H1 (cell line): ENCODE measurements at regions not wholly inside any gene's neighbourhood (a gene's known extent, or its start where the extent isn't known, plus 50 kb on each side); places are given as distances from the start of the nearest gene placed in this dataset.

Experiments used
- CTCF ChIA-PET: fragments of 300-600 bp; sonication (Branson Sonifier 250); formaldehyde crosslinking; loops from one replicate; lab custom pipeline; 2021; ENCODE audit not compliant: partially characterized antibody; lab: Charles Lee
- POLR2A ChIA-PET: fragments of 300-600 bp; sonication (Branson Sonifier 250); formaldehyde crosslinking; loops from one replicate; lab custom pipeline; 2021; ENCODE audit warnings: inconsistent platforms; ENCODE audit not compliant: partially characterized antibody; lab: Charles Lee
- DNase-seq, 2 experiments: peaks; one replicate each; pipeline versions ENCODE4 v3.0.0 to v3.0.0-alpha.2; 2010 to 2022; ENCODE audit warnings: low spot score in 2 of 2, low read depth in 1 of 2, mixed read lengths in 1 of 2
- FAIRE-seq: peaks from 2 replicates; lab custom pipeline; 2011; peaks lifted over from hg19 to GRCh38; lab: Jason Lieb, UNC
- H2AFZ ChIP-seq: 2 replicates; pipeline ENCODE4 v1.8.1; 2012; ENCODE audit warnings: low read length, inconsistent platforms
- H2AK5ac ChIP-seq: 2 replicates; pipeline ENCODE4 v1.6.1; 2013; ENCODE audit warnings: low read depth, low read length
- H2BK120ac ChIP-seq: replicated peaks from 2 replicates; pipeline ENCODE3; 2013; ENCODE audit warnings: low read depth, low read length, inconsistent platforms
- H2BK12ac ChIP-seq: 2 replicates; pipeline ENCODE4 v1.6.1; 2013; ENCODE audit warnings: low read depth, low read length
- H2BK15ac ChIP-seq: 2 replicates; pipeline ENCODE4 v1.6.1; 2013; ENCODE audit warnings: low read length
- H2BK20ac ChIP-seq: 2 replicates; pipeline ENCODE4 v1.6.1; 2013; ENCODE audit warnings: low read length
- H2BK5ac ChIP-seq: 2 replicates; pipeline ENCODE4 v1.6.1; 2013; ENCODE audit warnings: low read depth, low read length
- H3K14ac ChIP-seq: 2 replicates; pipeline ENCODE4 v1.6.1; 2013; ENCODE audit warnings: inconsistent platforms; ENCODE audit not compliant: insufficient read length
- H3K18ac ChIP-seq: 2 replicates; pipeline ENCODE4 v1.6.1; 2013; ENCODE audit warnings: low read length; ENCODE audit errors: extremely low read depth
- H3K23ac ChIP-seq: 2 replicates; pipeline ENCODE4 v1.6.1; 2013; ENCODE audit warnings: inconsistent platforms; ENCODE audit not compliant: insufficient read length
- H3K23me2 ChIP-seq: 2 replicates; pipeline ENCODE4 v1.6.1; 2013; ENCODE audit warnings: low read depth, low read length
- H3K27ac ChIP-seq: 2 replicates; pipeline ENCODE4 v1.6.1; 2011; ENCODE audit warnings: low read depth, low read length, inconsistent platforms
- H3K27me3 ChIP-seq, 4 experiments: replicated peaks in 1 of 4; 1 replicate in 1 of 4; 2 replicates in 3 of 4; pipeline versions ENCODE4 v1.6.1 to v1.8.1; 2011 to 2013; ENCODE audit warnings: low read length in 3 of 4, mild to moderate bottlenecking in 3 of 4, inconsistent platforms in 2 of 4, mixed read lengths in 2 of 4, moderate library complexity in 1 of 4; ENCODE audit not compliant: control insufficient read depth in 3 of 4, insufficient read depth in 3 of 4; ENCODE audit errors: extremely low read depth in 1 of 4
- H3K36me3 ChIP-seq, 4 experiments: 2 replicates each; pipeline versions ENCODE4 v1.6.1 to v1.8.1; 2011 to 2013; ENCODE audit warnings: mild to moderate bottlenecking in 4 of 4, low read length in 3 of 4, moderate library complexity in 2 of 4, control low read depth in 1 of 4, inconsistent platforms in 1 of 4; ENCODE audit not compliant: insufficient read depth in 4 of 4, control insufficient read depth in 2 of 4
- H3K4ac ChIP-seq: replicated peaks from 2 replicates; pipeline ENCODE3; 2013; ENCODE audit warnings: low read length, low read depth, mixed read lengths, inconsistent platforms; ENCODE audit not compliant: insufficient read length
- H3K4me1 ChIP-seq, 4 experiments: replicated peaks in 1 of 4; 1 replicate in 1 of 4; 2 replicates in 3 of 4; pipeline versions ENCODE4 v1.6.1 to v1.8.1; 2011 to 2013; ENCODE audit warnings: low read length in 3 of 4, inconsistent platforms in 2 of 4, mixed read lengths in 1 of 4; ENCODE audit not compliant: insufficient read depth in 4 of 4, control insufficient read depth in 3 of 4
- H3K4me2 ChIP-seq, 2 experiments: 2 replicates each; pipeline versions ENCODE4 v1.6.1 to v1.8.1; 2011 to 2013; ENCODE audit warnings: low read depth in 2 of 2, low read length in 2 of 2, control low read depth in 1 of 2, inconsistent platforms in 1 of 2, mild to moderate bottlenecking in 1 of 2; ENCODE audit not compliant: insufficient read depth in 1 of 2
- H3K4me3 ChIP-seq, 4 experiments: fragments of 200-600, 300-600 bp in 1 of 4; sonication (generic), shearing (Covaris generic), sonication (Bioruptor Twin) in 1 of 4; 2 replicates each; pipeline versions ENCODE4 v1.5.1 to v1.8.1; 2011 to 2016; ENCODE audit warnings: low read length in 4 of 4, low read depth in 3 of 4, control low read depth in 2 of 4, inconsistent platforms in 2 of 4, mild to moderate bottlenecking in 2 of 4, mixed read lengths in 1 of 4, moderate library complexity in 1 of 4; ENCODE audit not compliant: insufficient read depth in 2 of 4; ENCODE audit errors: extremely low read depth in 1 of 4
- H3K56ac ChIP-seq: replicated peaks from 2 replicates; pipeline ENCODE3; 2013; ENCODE audit warnings: low read depth, mild to moderate bottlenecking, mixed read lengths, low read length, inconsistent platforms; ENCODE audit not compliant: insufficient read length
- H3K79me1 ChIP-seq: 2 replicates; pipeline ENCODE4 v1.6.1; 2013; ENCODE audit warnings: low read depth, low read length, control low read depth
- H3K79me2 ChIP-seq, 2 experiments: 2 replicates each; pipeline versions ENCODE4 v1.6.1 to v1.8.1; 2012 to 2013; ENCODE audit warnings: low read length in 2 of 2, mild to moderate bottlenecking in 2 of 2, inconsistent platforms in 1 of 2; ENCODE audit not compliant: insufficient read depth in 2 of 2, control insufficient read depth in 1 of 2
- H3K9ac ChIP-seq, 4 experiments: replicated peaks in 1 of 4; 1 replicate in 1 of 4; 2 replicates in 3 of 4; pipeline versions ENCODE4 v1.6.1 to v1.8.1; 2011 to 2013; ENCODE audit warnings: low read depth in 3 of 4, low read length in 3 of 4, control low read depth in 2 of 4, mild to moderate bottlenecking in 2 of 4, moderate library complexity in 2 of 4, inconsistent platforms in 1 of 4; ENCODE audit errors: extremely low read depth in 1 of 4
- H3K9me3 ChIP-seq, 2 experiments: 2 replicates each; pipeline versions ENCODE4 v1.6.1 to v1.8.1; 2012 to 2013; ENCODE audit warnings: mild to moderate bottlenecking in 2 of 2, moderate library complexity in 2 of 2, control low read depth in 1 of 2, inconsistent platforms in 1 of 2, low read depth in 1 of 2, low read length in 1 of 2, mixed read lengths in 1 of 2; ENCODE audit not compliant: insufficient read depth in 2 of 2
- H4K20me1 ChIP-seq, 2 experiments: replicated peaks in 1 of 2; 2 replicates each; pipeline versions ENCODE3 to v1.8.1; 2011 to 2013; ENCODE audit warnings: inconsistent platforms in 2 of 2, low read length in 2 of 2, mild to moderate bottlenecking in 1 of 2; ENCODE audit not compliant: insufficient read depth in 2 of 2, control insufficient read depth in 1 of 2
- H4K5ac ChIP-seq: 2 replicates; pipeline ENCODE4 v1.6.1; 2013; ENCODE audit warnings: low read length, low read depth, mixed read lengths, inconsistent platforms; ENCODE audit not compliant: insufficient read length
- H4K8ac ChIP-seq: 2 replicates; pipeline ENCODE4 v1.8.0; 2013; ENCODE audit warnings: mild to moderate bottlenecking, moderate library complexity, low read length, inconsistent platforms; ENCODE audit not compliant: insufficient read depth; ENCODE audit errors: extremely low read depth
- H4K91ac ChIP-seq: replicated peaks from 2 replicates; pipeline ENCODE3; 2013; ENCODE audit warnings: low read length, mixed read lengths, inconsistent platforms; ENCODE audit not compliant: insufficient read length
- ATF3 ChIP-seq: IDR thresholded peaks from 2 replicates; pipeline ENCODE4 v1.6.1; 2011; ENCODE audit warnings: low read depth, mild to moderate bottlenecking, low read length; ENCODE audit not compliant: insufficient read depth
- CBX5 ChIP-seq: fragments of 300-800, 300-1000 bp; sonication (generic); IDR thresholded peaks from 2 replicates; pipeline ENCODE4 v1.7.1; 2016; ENCODE audit warnings: antibody characterized with exemption, low read length, low read depth
- FOSL1 ChIP-seq: IDR thresholded peaks from 2 replicates; pipeline ENCODE4 v1.6.1; 2011; ENCODE audit warnings: mild to moderate bottlenecking, low read depth, low read length, moderate library complexity; ENCODE audit not compliant: insufficient read depth
- POLR2A ChIP-seq, 2 experiments: IDR thresholded peaks; 1 replicate in 1 of 2; 2 replicates in 1 of 2; pipeline ENCODE4 v1.6.1; 2011; ENCODE audit warnings: low read depth in 2 of 2, low read length in 2 of 2, mild to moderate bottlenecking in 2 of 2; ENCODE audit errors: control extremely low read depth in 1 of 2
- RNF2 ChIP-seq: fragments of 200-900, 300-1000 bp; sonication (generic); IDR thresholded peaks from 2 replicates; pipeline ENCODE4 v1.7.1; 2016; ENCODE audit warnings: borderline replicate concordance, low read depth, mild to moderate bottlenecking, antibody characterized with exemption, low read length; ENCODE audit not compliant: poor library complexity, severe bottlenecking; ENCODE audit errors: missing control alignments
- SUZ12 ChIP-seq: fragments of 200-600 bp; sonication (generic); IDR thresholded peaks from 2 replicates; pipeline ENCODE4 v1.6.1; 2012; ENCODE audit warnings: mild to moderate bottlenecking, inconsistent platforms, low read length, moderate library complexity, mixed read lengths

GRCh38 chr12:86608638-86609037 lies 352.4 kb upstream of the MGAT4C start:
- no peaks in the 10 kb centered on the region for H3K4me1 ChIP-seq
- H2BK20ac ChIP-seq: no peak overlapping the region
- no peak overlapping the region for H3K4ac ChIP-seq
- no peak overlapping the region for H2BK12ac ChIP-seq
- H3K23ac ChIP-seq: no peak overlapping the region
- H4K20me1 ChIP-seq: no peaks in the 10 kb centered on the region
- H3K18ac ChIP-seq: no peak overlapping the region
- H2AK5ac ChIP-seq: no peak overlapping the region
- no peak overlapping the region for H3K9ac ChIP-seq
- H4K5ac ChIP-seq: no peak overlapping the region
- TF ChIP-seq SUZ12 (no peak), ATF3 (no peak), POLR2A (IDR thresholded peaks at IDR 0.05; ENCODE audit: control extremely low read depth in 1 of 2, low read depth in 2 of 2, low read length in 2 of 2) (no peak), RNF2 (no peak), FOSL1 (no peak), CBX5 (no peak)
- no peaks in the 10 kb centered on the region for H3K9me3 ChIP-seq
- H3K56ac ChIP-seq: no peak overlapping the region
- no peak overlapping the region for H4K8ac ChIP-seq
- H2AFZ ChIP-seq: no peak overlapping the region
- no peak overlapping the region for H2BK120ac ChIP-seq
- no peak overlapping the region for H4K91ac ChIP-seq
- H3K4me2 ChIP-seq: no peak overlapping the region
- ChIA-PET POLR2A (no interaction called here), CTCF (no interaction called here)
- no peak overlapping the region for H2BK15ac ChIP-seq
- no peak overlapping the region for H3K27ac ChIP-seq
- no peaks in the 10 kb centered on the region for H3K23me2 ChIP-seq
- H3K14ac ChIP-seq: no peak overlapping the region
- DNase-seq (no peak), FAIRE-seq (no peak)
- no peak overlapping the region for H2BK5ac ChIP-seq
- H3K36me3 ChIP-seq: no peaks in the 10 kb centered on the region
- no peaks in the 10 kb centered on the region for H3K79me2 ChIP-seq
- H3K4me3 ChIP-seq: no peak overlapping the region
- no peaks in the 10 kb centered on the region for H3K79me1 ChIP-seq
- no peaks in the 10 kb centered on the region; a peak in 1 of 7 replicates for H3K27me3 ChIP-seq
